NCI-H2171 (cell line): ENCODE measurements at regions not wholly inside any gene's neighbourhood (a gene's known extent, or its start where the extent isn't known, plus 50 kb on each side); places are given as distances from the start of the nearest gene placed in this dataset.

Experiments used
- DNase-seq: peaks from one replicate; lab custom pipeline; 2025; lab: John Stamatoyannopoulos, UW

DNA sequence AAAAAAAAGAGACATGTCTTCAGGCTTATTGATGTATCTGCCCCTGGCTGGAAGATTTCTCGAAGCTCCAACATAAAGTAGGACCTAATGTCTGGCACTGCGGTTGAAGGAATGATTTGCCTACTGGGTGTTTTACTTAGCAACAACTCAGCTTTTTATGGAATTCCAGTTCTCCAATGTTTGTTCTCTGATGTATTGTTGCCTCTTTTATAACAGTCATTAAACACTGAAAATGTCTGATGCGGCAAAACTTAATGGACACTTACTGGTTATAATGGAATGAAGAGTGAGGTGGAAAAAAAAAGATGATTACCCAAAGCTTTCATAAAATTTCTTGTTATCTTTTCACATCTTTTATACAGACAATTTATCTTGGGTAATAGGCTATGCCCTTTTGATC lies 75.6 kb upstream of the ZFP42 start:
- no peak for DNase-seq

DNA sequence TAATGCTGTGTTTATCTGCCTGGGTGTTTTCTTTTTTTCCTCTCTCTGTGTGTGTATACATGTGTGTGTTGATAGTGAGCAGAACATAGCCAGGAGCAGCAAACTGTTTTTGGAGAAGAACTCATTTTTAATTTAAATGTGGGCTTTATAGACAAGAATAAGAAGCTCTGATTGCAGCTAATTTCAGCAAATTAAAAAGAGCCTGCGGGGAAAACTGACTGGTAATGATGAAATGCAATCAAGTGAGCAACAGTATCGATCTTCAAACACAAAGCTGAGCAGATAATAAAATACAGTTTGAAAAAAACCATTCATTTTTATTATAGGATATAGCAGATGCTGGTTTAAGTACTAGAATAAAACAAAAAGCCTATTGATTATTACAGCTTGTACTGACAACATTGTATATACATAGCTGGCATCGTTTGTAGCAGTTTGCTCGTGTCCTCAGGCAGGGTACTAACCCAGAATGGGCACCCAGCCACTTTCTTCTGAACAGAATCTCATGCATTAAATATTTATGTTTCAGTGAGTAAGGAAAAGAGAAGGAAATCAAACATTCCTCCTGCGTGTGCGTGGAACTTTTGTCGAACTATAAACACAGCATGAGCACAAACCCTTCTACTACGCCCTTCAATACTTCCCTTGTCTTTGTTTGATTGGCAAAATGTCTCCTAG lies 73.5 kb upstream of the ZFP42 start:
- no peak for DNase-seq

DNA sequence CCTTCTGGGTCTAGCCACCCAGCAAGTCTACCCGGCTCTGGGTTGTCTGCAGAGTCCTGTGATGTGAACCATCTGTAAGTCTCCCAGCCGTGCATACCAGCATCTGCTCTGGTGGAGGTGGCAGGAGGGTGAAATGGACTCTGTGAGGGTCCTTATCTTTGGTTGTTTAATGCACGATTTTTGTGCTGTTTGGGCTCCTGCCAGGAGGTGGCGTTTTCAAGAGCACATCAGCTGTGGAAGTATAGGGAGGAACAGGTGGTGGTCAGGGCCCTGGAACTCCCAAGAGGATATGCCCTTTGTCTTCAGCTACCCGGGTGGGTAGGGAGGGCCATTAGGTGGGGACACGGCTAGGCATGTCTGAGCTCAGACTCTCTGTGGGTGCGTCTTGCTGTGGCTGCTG lies 66.5 kb upstream of the ZFP42 start:
- DNase-seq, result no peak

DNA sequence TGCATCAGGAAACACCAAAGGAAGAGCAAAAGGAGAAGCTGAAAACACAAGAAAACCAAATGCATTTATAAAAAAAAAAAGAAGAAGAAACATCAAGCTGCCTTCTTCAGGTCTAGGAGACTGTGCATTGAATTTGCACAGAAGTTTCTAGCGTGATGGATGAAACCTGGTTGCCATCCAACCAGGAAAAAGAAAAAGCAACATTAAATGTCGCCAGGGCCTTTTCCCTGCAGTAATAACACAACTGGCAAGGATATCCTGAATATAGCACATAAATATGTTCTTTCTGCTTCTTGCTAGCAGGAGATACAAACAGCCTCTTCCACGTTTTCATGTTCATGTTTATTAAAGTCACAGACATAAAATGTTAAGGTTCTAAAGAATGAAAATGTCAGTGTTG lies 60.8 kb upstream of the ZFP42 start:
- DNase-seq, result no peak

DNA sequence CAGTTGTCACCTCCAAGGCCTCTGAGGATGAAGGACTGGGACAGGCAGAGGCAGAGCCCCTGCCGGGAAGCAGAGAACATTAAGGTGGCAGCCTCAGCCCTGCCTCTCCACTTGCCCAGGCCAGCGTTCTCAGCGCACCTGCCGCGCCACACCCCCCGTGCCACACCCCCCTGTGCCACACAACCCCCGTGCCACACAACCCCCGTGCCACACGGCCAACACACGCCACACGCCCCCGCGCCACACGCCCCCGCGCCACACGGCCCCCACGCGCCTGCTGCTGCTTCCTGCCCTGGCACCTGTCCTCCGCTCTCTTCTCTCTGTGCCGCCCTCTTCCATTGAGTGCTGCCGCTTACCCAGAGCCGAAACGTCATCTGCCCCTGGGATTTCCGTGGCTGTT lies 58.0 kb upstream of the ZFP42 start:
- DNase-seq, result no peak

DNA sequence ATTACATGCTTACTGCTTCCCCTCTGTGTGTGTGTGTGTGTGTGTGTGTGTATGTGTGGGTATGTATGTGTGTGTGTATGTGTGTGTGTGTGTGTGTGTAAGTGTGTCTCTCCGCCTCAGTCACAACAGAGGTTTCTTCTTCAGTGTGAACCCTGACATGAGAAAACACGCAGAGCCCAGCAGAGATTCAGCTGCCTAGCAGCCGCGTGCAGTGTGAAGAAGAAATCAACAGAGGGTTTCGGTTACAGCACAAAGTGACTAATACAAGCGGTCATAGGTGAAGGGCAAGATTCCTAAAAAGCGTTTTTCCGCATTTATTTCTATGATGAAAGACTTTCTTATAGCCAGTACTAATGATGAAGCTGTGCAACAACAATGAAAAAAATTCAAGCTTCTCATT lies 55.3 kb upstream of the ZFP42 start:
- no peak for DNase-seq

DNA sequence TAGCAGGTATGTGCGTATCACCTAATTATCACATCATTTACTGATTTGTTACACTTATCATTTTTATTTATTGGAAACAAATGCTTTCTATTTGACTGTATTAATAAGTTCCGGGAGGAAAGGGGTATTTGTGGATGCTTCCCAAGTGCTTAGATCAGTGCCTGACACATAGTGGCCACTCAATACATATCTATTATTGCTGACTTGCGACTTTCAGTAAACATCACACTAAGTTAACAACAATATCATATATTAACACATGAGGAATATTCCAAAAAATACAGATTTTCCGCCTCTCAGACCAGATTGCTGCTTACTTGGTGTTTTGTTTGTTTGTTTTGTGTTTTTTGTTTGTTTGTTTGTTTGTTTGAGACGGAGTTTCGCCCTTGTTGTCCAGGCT lies 52.6 kb upstream of the ZFP42 start:
- no peak for DNase-seq

DNA sequence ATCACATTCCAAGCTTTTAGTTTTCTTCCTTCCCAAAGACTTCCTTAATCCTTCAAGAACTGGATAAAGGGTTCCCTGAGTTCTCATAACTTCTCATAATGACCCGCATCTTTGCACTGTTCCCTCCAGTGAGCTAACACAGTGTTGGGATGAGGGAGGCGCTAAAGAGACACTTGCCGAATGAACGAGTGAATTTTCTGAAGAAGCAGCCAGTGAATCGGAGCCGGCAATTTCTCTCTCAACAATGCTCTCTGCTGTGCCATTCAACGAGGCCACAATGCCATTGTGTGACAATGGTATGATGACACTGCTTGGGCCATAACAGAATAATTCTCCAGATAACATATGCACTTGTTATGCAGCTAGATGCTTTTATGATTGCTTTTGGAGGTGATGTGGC lies 51.4 kb upstream of the ZFP42 start:
- DNase-seq, result no peak
